Neural crest cell (in vitro differentiated cells): ENCODE measurements at regions not wholly inside any gene's neighbourhood (a gene's known extent, or its start where the extent isn't known, plus 50 kb on each side); places are given as distances from the start of the nearest gene placed in this dataset.
A peak's percentile ranks its signal among the peaks of the same experiment; 100 is the strongest.
"Not testable (repeated sequence)": the region's sequence is repeated elsewhere in the genome, so short reads cannot be mapped to it uniquely, and the experiment has no call there.

Experiments
- DNase-seq: peaks from one replicate; pipeline ENCODE4 v3.0.0; 2021; ENCODE audit warnings: low read depth, mixed read lengths, low spot score
- H3K27ac Mint-ChIP-seq: one replicate; pipeline ENCODE4 v1.8.0; 2021; ENCODE audit warnings: mild to moderate bottlenecking, mixed read lengths; ENCODE audit not compliant: unreplicated experiment
- H3K27me3 Mint-ChIP-seq: 2 replicates; pipeline ENCODE4 v1.8.0; 2021; ENCODE audit warnings: low read depth, mild to moderate bottlenecking, mixed read lengths
- H3K36me3 Mint-ChIP-seq: 2 replicates; pipeline ENCODE4 v1.8.0; 2021; ENCODE audit warnings: low read depth, mild to moderate bottlenecking, mixed read lengths
- H3K4me1 Mint-ChIP-seq: 2 replicates; pipeline ENCODE4 v1.8.0; 2021; ENCODE audit warnings: mixed read lengths
- H3K4me3 Mint-ChIP-seq: one replicate; pipeline ENCODE4 v1.8.0; 2021; ENCODE audit warnings: mild to moderate bottlenecking, mixed read lengths
- H3K9me3 Mint-ChIP-seq: 2 replicates; pipeline ENCODE4 v1.8.0; 2021; ENCODE audit warnings: mixed read lengths
- TF ChIP-seq, protein P1 (sequence below): fragments of 200-600 bp; sonication (generic); conservative IDR thresholded peaks from 2 replicates; pipeline ENCODE4 v1.5.0; 2021; ENCODE audit warnings: antibody characterized with exemption, mild to moderate bottlenecking

DNA sequence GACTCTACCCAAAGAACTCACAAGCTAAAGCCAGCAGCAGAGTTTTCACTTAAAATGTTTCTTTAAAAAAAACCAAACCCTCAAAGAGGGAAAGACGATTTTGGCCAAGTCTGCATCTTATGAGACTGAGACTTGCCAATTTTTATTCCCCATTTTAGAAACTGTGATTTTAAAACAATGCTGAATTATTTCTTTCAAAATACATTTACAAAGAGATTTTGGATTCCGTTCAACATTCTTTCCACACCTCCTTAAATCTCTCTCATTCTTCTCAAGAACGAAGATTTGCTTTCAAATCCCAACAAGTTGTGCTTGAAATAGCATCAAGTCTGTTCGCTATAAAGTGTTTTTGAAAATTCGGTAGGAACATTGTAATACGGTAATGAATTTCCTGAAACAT, 133.9 kb upstream of the VANGL1 start:
- DNase-seq = no peak
- Mint-ChIP-seq H3K9me3 (no peaks in the 10 kb centered on the region), H3K27me3 (peaks cover 3% of the 10 kb centered on the region), H3K4me3 (no peak overlapping the region), H3K27ac (no peak overlapping the region), H3K36me3 (no peaks in the 10 kb centered on the region), H3K4me1 (peaks cover 4% of the 10 kb centered on the region)
- TF ChIP-seq, protein P1, sequence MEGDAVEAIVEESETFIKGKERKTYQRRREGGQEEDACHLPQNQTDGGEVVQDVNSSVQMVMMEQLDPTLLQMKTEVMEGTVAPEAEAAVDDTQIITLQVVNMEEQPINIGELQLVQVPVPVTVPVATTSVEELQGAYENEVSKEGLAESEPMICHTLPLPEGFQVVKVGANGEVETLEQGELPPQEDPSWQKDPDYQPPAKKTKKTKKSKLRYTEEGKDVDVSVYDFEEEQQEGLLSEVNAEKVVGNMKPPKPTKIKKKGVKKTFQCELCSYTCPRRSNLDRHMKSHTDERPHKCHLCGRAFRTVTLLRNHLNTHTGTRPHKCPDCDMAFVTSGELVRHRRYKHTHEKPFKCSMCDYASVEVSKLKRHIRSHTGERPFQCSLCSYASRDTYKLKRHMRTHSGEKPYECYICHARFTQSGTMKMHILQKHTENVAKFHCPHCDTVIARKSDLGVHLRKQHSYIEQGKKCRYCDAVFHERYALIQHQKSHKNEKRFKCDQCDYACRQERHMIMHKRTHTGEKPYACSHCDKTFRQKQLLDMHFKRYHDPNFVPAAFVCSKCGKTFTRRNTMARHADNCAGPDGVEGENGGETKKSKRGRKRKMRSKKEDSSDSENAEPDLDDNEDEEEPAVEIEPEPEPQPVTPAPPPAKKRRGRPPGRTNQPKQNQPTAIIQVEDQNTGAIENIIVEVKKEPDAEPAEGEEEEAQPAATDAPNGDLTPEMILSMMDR = no peak

DNA sequence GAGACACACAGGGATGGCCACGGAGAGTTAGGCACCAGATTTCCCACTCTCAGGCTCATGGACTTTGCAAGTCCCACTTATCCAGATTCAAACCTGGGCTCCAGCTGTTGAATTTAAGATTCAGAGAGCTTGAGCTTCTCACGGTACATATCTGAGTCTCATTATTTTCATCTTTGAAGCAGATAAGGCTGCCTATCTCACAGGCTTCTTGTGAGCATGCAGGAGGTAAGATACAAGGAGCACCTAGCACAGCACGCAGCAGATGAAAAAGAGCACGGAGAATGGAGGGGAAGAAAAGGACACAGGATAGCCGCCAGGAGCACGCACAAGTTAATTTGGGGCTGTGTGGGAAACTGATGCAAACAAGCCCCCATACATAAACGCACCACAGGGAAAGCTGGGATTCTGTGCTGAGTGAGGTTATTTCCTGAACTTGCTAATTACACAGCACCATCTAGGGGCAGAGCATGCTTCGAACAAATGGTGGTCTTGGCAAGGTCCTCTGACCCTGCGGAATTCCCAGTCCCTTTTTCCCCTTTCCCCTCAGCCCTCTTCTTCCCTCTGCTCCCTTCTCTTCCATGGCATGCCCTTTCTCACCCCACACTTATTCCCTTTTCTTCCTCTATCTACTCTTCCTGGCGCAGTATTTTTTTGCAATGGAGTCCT, 134.7 kb upstream of the VANGL1 start:
- TF ChIP-seq, protein P1 = peak; percentile 51
- H3K9me3 Mint-ChIP-seq = peaks cover 6% of the 10 kb centered on the region
- H3K4me3 Mint-ChIP-seq = no peak overlapping the region
- peaks cover 4% of the 10 kb centered on the region for H3K4me1 Mint-ChIP-seq
- peaks cover 3% of the 10 kb centered on the region for H3K27me3 Mint-ChIP-seq
- DNase-seq = peak; percentile 6
- H3K27ac Mint-ChIP-seq = no peak overlapping the region
- peaks cover 2% of the 10 kb centered on the region for H3K36me3 Mint-ChIP-seq

DNA sequence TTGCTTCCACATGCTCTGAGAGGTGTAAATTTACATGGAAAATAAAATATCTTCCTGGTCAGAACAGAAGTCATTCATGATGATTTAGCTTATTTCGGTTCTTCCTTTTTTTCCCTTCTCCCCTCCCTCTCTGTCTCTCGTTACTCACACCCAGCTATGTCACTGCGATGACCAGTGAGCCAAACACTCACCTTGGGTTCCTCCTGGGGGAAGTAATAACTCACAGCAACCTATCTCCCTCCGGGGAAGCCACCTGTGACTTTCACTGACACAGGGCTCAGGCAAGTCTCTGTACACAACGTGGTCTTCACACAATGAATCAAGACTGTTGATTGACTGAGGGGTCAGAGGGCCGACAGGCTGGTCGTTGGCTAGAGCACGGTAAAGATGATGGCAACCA, 135.3 kb upstream of the VANGL1 start:
- no peak for DNase-seq
- Mint-ChIP-seq H3K9me3 (peaks cover 10% of the 10 kb centered on the region), H3K36me3 (peaks cover 2% of the 10 kb centered on the region), H3K27me3 (peaks cover 3% of the 10 kb centered on the region), H3K4me3 (no peak overlapping the region), H3K4me1 (peaks cover 4% of the 10 kb centered on the region), H3K27ac (no peak overlapping the region)
- TF ChIP-seq, protein P1 = no peak

DNA sequence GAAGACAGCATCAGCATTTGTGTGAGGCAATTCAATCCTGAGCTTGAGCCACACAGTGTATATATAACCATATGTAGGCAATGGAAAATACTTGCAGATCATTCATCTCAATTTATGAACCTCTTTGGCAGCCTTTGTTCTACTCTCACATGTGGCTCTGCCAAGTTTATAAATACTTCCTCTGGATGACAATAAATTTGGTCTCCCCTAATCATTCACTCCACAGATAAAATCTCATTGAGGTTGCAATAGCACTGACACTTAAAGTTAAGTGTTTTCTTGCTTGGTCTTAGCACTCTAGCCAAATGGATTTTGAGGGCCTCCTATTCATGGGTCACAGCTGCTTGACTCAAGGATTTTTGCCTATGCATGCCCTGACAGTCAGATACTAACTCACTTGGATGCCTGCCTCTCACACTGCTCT, 136.6 kb upstream of the VANGL1 start:
- Mint-ChIP-seq H3K36me3 (peaks cover 2% of the 10 kb centered on the region), H3K4me1 (peaks cover 4% of the 10 kb centered on the region), H3K27me3 (peaks cover 3% of the 10 kb centered on the region), H3K4me3 (no peak overlapping the region), H3K27ac (no peak overlapping the region), H3K9me3 (peaks cover 10% of the 10 kb centered on the region)
- no peak for DNase-seq
- TF ChIP-seq, protein P1 = no peak

DNA sequence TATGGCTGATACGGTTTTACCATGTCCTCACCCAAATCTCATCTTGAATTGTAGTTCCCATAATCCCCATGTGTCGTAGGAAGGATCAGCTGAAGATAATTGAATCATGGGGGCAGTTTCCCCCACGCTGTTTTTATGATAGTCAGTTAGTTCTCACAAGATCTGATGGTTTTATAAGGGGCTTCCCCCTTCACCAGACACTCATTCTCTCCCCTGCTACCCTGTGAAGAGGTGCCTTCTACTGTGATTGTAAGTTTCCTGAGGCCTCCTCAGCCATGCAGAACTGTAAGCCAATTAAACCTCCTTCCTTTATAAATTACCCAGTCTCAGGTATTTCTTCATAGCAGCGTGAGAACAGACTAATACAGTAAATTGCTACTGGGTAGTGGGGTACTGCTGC, 139.6 kb upstream of the VANGL1 start:
- H3K27me3 Mint-ChIP-seq, H3K27ac Mint-ChIP-seq, DNase-seq, H3K4me3 Mint-ChIP-seq, H3K36me3 Mint-ChIP-seq, H3K4me1 Mint-ChIP-seq: not testable (repeated sequence)
- H3K9me3 Mint-ChIP-seq = peaks cover 10% of the 10 kb centered on the region

DNA sequence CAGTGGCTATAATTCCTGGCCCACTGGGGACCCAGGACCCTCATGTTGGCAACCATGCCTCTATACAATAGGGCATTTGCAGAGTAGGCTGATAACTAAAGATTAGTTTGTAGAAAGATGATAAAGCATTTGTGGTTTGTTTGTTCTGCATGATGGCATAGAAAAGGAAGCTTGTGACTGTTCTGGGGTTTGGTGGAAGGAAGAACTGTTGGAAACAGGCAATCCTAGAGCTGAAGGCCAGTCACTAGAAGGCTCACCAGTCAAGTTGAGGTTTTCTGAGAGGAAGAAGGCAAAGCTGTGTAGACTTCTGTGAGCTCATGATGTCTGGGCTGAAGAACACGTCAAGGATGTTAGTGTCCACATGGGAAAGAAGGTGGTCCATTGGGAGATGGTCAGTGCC, 140.3 kb upstream of the VANGL1 start:
- Mint-ChIP-seq H3K36me3 (peaks cover 2% of the 10 kb centered on the region), H3K27ac (no peak overlapping the region), H3K27me3 (no peaks in the 10 kb centered on the region)

More for the DNA sequence above, 140.3 kb upstream of the VANGL1 start:
- no peak for DNase-seq
- H3K9me3 Mint-ChIP-seq = peaks cover 10% of the 10 kb centered on the region
- H3K4me1 Mint-ChIP-seq = no peaks in the 10 kb centered on the region
- TF ChIP-seq, protein P1 = no peak
- no peak overlapping the region for H3K4me3 Mint-ChIP-seq
